22Rv1 (cell line): ENCODE measurements at regions not wholly inside any gene's neighbourhood (a gene's known extent, or its start where the extent isn't known, plus 50 kb on each side); places are given as distances from the start of the nearest gene placed in this dataset.

Source experiments
- CTCF ChIP-seq: fragments of 450-650 bp; IDR thresholded peaks from 2 replicates; pipeline ENCODE4 v1.5.1; 2017; ENCODE audit warnings: mild to moderate bottlenecking
- ZFX ChIP-seq: fragments of 450-650 bp; IDR thresholded peaks from 2 replicates; pipeline ENCODE4 v1.6.1; 2017; ENCODE audit warnings: antibody characterized with exemption, borderline replicate concordance

GRCh38 chr1:219763321-219763720 is 150.4 kb upstream of the ZC3H11B start:
- no peak for TF ChIP-seq CTCF
- TF ChIP-seq ZFX = no peak
